ENCODE measurements at regions not wholly inside any gene's neighbourhood (a gene's known extent, or its start where the extent isn't known, plus 50 kb on each side); places are given as distances from the start of the nearest gene placed in this dataset.

GRCh38 chr10:93250010-93250409 lies 176.3 kb downstream of the CYP26A1 start:
- Histone ChIP-seq H3K27ac (ENCODE audit: extremely low read depth, low read depth, low read length) (no peak overlapping the region), H3K4me3 (ENCODE audit: low read depth, low read length) (no peak overlapping the region), H3K4me1 (ENCODE audit: control insufficient read depth, insufficient read depth, low read length) (no peaks in the 10 kb centered on the region), H3K36me3 (ENCODE audit: control insufficient read depth in 2 of 2, insufficient read depth in 1 of 2, low read length in 2 of 2) (no peaks in the 10 kb centered on the region), H3K9me3 (ENCODE audit: control insufficient read depth, insufficient read depth, low read depth, low read length) (no peaks in the 10 kb centered on the region)
- TF ChIP-seq ZNF777 (tag by site-specific recombination; IDR thresholded peaks at IDR 0.05; ENCODE audit: borderline replicate concordance) (no peak), ZNF2 (tag by site-specific recombination; IDR thresholded peaks at IDR 0.05) (no peak), WT1 (tag by site-specific recombination; IDR thresholded peaks at IDR 0.05) (no peak), REPIN1 (tag by site-specific recombination; IDR thresholded peaks at IDR 0.05; ENCODE audit: low read depth) (no peak), ZNF521 (tag by site-specific recombination; IDR thresholded peaks at IDR 0.05) (no peak), ZNF785 (tag by site-specific recombination; IDR thresholded peaks at IDR 0.05) (no peak), ZNF311 (tag by site-specific recombination; IDR thresholded peaks at IDR 0.05; ENCODE audit: borderline replicate concordance) (no peak), ZNF792 (tag by site-specific recombination; IDR thresholded peaks at IDR 0.05) (no peak), ZNF473 (tag by site-specific recombination; IDR thresholded peaks at IDR 0.05) (no peak), ZBTB26 (tag by site-specific recombination; optimal IDR thresholded peaks at IDR 0.05) (no peak), ZSCAN4 (tag by site-specific recombination; IDR thresholded peaks at IDR 0.05) (no peak), FEZF1 (tag by site-specific recombination; IDR thresholded peaks at IDR 0.05) (no peak), ZNF169 (tag by site-specific recombination; IDR thresholded peaks at IDR 0.05) (no peak), SP2 (tag by site-specific recombination; IDR thresholded peaks at IDR 0.05) (no peak), ZNF776 (tag by site-specific recombination; IDR thresholded peaks at IDR 0.05; ENCODE audit: borderline replicate concordance) (no peak), ZNF571 (tag by site-specific recombination; IDR thresholded peaks at IDR 0.05) (no peak), HOXA7 (CRISPR knock-in tag; IDR thresholded peaks at IDR 0.05; ENCODE audit: borderline replicate concordance) (no peak), YY1 (tag by site-specific recombination; IDR thresholded peaks at IDR 0.05) (no peak)
- ChIA-PET POLR2A (no interaction called here), CTCF (interaction anchor here (0.6 to 0.7 kb wide), 3 partner anchors 43 to 153 kb away, joined by 3 to 4 read pairs (median 3); no protein-coding TSS in a partner anchor)

- Histone ChIP-seq H3K9me3 (ENCODE audit: control insufficient read depth, insufficient read depth, low read depth, low read length) (no peaks in the 10 kb centered on the region), H3K27ac (ENCODE audit: extremely low read depth, low read depth, low read length) (no peak overlapping the region), H3K4me3 (ENCODE audit: low read depth, low read length) (no peak overlapping the region), H3K4me1 (ENCODE audit: control insufficient read depth, insufficient read depth, low read length) (no peaks in the 10 kb centered on the region), H3K36me3 (ENCODE audit: control insufficient read depth in 2 of 2, insufficient read depth in 1 of 2, low read length in 2 of 2) (no peaks in the 10 kb centered on the region)
- ChIA-PET CTCF (no interaction called here), POLR2A (no interaction called here)
- no peak for TF ChIP-seq ZNF776 (tag by site-specific recombination; IDR thresholded peaks at IDR 0.05; ENCODE audit: borderline replicate concordance)
- TF ChIP-seq ZNF211 (tag by site-specific recombination; IDR thresholded peaks at IDR 0.05; ENCODE audit: low read depth) = no peak
- no peak for TF ChIP-seq ZNF677 (tag by site-specific recombination; IDR thresholded peaks at IDR 0.05)
- no peak for TF ChIP-seq ZNF621 (tag by site-specific recombination; IDR thresholded peaks at IDR 0.05)
Observed at GRCh38 chr10:93254180-93254853, 180.6 kb downstream of the CYP26A1 start.

- H3K4me3 ChIP-seq (ENCODE audit: low read depth, low read length) = no peak overlapping the region
- no peak overlapping the region for H3K27ac ChIP-seq (ENCODE audit: extremely low read depth, low read depth, low read length)
- no peaks in the 10 kb centered on the region for H3K4me1 ChIP-seq (ENCODE audit: control insufficient read depth, insufficient read depth, low read length)
- ChIA-PET CTCF (no interaction called here), POLR2A (interaction anchor here (1.1 kb wide), 1 partner anchor 68 kb away, joined by 3 read pairs; no protein-coding TSS in a partner anchor)
- H3K9me3 ChIP-seq (ENCODE audit: control insufficient read depth, insufficient read depth, low read depth, low read length) = no peaks in the 10 kb centered on the region
- no peaks in the 10 kb centered on the region for H3K36me3 ChIP-seq (ENCODE audit: control insufficient read depth in 2 of 2, insufficient read depth in 1 of 2, low read length in 2 of 2)
- TF ChIP-seq ZNF629 (tag by site-specific recombination; IDR thresholded peaks at IDR 0.05) (no peak), ZNF561 (tag by site-specific recombination; IDR thresholded peaks at IDR 0.05; ENCODE audit: borderline replicate concordance) (no peak), REST (tag by site-specific recombination; IDR thresholded peaks at IDR 0.05) (no peak), ZNF626 (tag by site-specific recombination; IDR thresholded peaks at IDR 0.05) (no peak), ZNF670 (tag by site-specific recombination; IDR thresholded peaks at IDR 0.05; ENCODE audit: low read depth) (no peak), ZNF292 (tag by site-specific recombination; IDR thresholded peaks at IDR 0.05; ENCODE audit: borderline replicate concordance, low read depth) (no peak), ZNF426 (tag by site-specific recombination; IDR thresholded peaks at IDR 0.05) (no peak)
Observed at GRCh38 chr10:93255546-93255945, 181.9 kb downstream of the CYP26A1 start.
